ENCODE measurements at regions not wholly inside any gene's neighbourhood (a gene's known extent, or its start where the extent isn't known, plus 50 kb on each side); places are given as distances from the start of the nearest gene placed in this dataset.

DNA sequence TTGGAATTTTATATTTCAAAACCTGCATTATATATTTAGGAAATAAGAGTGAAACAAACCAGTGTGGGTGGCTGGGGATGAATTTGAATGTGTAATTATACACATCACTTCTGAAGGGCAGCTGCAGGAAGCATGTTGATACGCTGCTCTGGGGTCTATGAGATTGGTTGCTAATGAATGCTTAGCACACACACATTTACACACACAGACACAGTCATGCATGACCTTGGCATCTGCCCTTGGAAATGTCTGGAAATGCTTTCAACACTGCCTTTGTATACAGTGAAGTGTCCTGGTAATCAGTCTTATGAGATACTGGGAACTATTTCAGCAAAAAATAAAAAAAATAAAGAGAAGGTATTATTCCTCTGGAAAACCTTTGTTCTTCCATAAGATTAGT, 83.4 kb downstream of the ELOVL4 start:
- Mint-ChIP-seq H3K36me3 (no peaks in the 10 kb centered on the region), H3K9me3 (no peaks in the 10 kb centered on the region), H3K4me3 (no peak overlapping the region), H3K27me3 (ENCODE audit: low read depth) (no peaks in the 10 kb centered on the region), H3K4me1 (peaks cover 13% of the 10 kb centered on the region), H3K27ac (no peak overlapping the region)
- POLR2A ChIA-PET: no interaction called here
- no peak for ATAC-seq
- TF ChIP-seq TEAD1 (CRISPR knock-in tag; IDR thresholded peaks at IDR 0.05): no peak
- TF ChIP-seq FOXK1 (CRISPR knock-in tag; IDR thresholded peaks at IDR 0.05): no peak
- no peak for TF ChIP-seq NFYB (CRISPR knock-in tag; conservative IDR thresholded peaks at IDR 0.05; ENCODE audit: low read depth)
- no peak for TF ChIP-seq NR1H2 (CRISPR knock-in tag; IDR thresholded peaks at IDR 0.05)
- no peak for TF ChIP-seq SOX15 (CRISPR knock-in tag; IDR thresholded peaks at IDR 0.05)
- TF ChIP-seq, protein P1, sequence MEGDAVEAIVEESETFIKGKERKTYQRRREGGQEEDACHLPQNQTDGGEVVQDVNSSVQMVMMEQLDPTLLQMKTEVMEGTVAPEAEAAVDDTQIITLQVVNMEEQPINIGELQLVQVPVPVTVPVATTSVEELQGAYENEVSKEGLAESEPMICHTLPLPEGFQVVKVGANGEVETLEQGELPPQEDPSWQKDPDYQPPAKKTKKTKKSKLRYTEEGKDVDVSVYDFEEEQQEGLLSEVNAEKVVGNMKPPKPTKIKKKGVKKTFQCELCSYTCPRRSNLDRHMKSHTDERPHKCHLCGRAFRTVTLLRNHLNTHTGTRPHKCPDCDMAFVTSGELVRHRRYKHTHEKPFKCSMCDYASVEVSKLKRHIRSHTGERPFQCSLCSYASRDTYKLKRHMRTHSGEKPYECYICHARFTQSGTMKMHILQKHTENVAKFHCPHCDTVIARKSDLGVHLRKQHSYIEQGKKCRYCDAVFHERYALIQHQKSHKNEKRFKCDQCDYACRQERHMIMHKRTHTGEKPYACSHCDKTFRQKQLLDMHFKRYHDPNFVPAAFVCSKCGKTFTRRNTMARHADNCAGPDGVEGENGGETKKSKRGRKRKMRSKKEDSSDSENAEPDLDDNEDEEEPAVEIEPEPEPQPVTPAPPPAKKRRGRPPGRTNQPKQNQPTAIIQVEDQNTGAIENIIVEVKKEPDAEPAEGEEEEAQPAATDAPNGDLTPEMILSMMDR (IDR thresholded peaks at IDR 0.05): no peak
- TF ChIP-seq, protein P2, sequence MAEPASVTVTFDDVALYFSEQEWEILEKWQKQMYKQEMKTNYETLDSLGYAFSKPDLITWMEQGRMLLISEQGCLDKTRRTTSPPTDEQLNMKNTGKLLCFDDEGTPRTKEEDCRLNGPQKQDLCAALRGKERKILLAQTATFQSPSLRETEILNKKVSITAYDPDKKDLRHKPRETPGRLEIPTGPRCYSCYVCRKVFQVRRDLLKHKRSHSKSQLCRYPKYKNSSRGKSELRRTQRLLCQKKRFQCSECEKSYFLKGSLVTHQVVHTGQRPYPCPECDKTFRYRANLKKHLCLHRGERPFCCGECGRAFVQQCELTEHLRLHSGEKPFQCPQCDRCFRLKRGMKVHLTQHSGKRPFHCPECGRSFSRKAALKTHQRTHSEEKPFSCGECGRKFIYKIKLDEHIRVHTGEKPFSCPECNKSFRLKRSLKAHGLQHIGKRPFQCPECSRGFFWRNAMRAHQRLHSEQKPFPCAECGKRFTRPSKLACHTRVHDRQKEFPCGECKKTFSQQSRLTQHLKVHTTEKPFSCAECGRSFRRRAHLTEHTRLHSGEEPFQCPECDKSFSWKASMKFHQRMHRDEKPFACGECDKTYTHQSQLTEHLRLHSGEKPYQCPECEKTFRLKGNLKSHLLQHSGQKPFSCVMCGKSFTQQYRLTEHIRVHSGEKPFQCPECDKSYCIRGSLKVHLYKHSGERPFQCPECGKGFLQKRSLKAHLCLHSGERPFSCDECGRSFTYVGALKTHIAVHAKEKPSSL (CRISPR knock-in tag; conservative IDR thresholded peaks at IDR 0.05): no peak
- TF ChIP-seq ZNF317 (CRISPR knock-in tag; IDR thresholded peaks at IDR 0.05; ENCODE audit: borderline replicate concordance, low read depth): no peak
- TF ChIP-seq, protein P3, sequence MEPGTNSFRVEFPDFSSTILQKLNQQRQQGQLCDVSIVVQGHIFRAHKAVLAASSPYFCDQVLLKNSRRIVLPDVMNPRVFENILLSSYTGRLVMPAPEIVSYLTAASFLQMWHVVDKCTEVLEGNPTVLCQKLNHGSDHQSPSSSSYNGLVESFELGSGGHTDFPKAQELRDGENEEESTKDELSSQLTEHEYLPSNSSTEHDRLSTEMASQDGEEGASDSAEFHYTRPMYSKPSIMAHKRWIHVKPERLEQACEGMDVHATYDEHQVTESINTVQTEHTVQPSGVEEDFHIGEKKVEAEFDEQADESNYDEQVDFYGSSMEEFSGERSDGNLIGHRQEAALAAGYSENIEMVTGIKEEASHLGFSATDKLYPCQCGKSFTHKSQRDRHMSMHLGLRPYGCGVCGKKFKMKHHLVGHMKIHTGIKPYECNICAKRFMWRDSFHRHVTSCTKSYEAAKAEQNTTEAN (CRISPR knock-in tag; IDR thresholded peaks at IDR 0.05): no peak
- TF ChIP-seq, protein P4, sequence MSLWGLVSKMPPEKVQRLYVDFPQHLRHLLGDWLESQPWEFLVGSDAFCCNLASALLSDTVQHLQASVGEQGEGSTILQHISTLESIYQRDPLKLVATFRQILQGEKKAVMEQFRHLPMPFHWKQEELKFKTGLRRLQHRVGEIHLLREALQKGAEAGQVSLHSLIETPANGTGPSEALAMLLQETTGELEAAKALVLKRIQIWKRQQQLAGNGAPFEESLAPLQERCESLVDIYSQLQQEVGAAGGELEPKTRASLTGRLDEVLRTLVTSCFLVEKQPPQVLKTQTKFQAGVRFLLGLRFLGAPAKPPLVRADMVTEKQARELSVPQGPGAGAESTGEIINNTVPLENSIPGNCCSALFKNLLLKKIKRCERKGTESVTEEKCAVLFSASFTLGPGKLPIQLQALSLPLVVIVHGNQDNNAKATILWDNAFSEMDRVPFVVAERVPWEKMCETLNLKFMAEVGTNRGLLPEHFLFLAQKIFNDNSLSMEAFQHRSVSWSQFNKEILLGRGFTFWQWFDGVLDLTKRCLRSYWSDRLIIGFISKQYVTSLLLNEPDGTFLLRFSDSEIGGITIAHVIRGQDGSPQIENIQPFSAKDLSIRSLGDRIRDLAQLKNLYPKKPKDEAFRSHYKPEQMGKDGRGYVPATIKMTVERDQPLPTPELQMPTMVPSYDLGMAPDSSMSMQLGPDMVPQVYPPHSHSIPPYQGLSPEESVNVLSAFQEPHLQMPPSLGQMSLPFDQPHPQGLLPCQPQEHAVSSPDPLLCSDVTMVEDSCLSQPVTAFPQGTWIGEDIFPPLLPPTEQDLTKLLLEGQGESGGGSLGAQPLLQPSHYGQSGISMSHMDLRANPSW (CRISPR knock-in tag; conservative IDR thresholded peaks at IDR 0.05; ENCODE audit: low read depth): no peak
- TF ChIP-seq, protein P5, sequence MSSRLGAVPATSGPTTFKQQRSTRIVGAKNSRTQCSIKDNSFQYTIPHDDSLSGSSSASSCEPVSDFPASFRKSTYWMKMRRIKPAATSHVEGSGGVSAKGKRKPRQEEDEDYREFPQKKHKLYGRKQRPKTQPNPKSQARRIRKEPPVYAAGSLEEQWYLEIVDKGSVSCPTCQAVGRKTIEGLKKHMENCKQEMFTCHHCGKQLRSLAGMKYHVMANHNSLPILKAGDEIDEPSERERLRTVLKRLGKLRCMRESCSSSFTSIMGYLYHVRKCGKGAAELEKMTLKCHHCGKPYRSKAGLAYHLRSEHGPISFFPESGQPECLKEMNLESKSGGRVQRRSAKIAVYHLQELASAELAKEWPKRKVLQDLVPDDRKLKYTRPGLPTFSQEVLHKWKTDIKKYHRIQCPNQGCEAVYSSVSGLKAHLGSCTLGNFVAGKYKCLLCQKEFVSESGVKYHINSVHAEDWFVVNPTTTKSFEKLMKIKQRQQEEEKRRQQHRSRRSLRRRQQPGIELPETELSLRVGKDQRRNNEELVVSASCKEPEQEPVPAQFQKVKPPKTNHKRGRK (CRISPR knock-in tag; IDR thresholded peaks at IDR 0.05; ENCODE audit: borderline replicate concordance): no peak
- TF ChIP-seq FOXP1 (CRISPR knock-in tag; IDR thresholded peaks at IDR 0.05; ENCODE audit: borderline replicate concordance): no peak
- TF ChIP-seq, protein P6, sequence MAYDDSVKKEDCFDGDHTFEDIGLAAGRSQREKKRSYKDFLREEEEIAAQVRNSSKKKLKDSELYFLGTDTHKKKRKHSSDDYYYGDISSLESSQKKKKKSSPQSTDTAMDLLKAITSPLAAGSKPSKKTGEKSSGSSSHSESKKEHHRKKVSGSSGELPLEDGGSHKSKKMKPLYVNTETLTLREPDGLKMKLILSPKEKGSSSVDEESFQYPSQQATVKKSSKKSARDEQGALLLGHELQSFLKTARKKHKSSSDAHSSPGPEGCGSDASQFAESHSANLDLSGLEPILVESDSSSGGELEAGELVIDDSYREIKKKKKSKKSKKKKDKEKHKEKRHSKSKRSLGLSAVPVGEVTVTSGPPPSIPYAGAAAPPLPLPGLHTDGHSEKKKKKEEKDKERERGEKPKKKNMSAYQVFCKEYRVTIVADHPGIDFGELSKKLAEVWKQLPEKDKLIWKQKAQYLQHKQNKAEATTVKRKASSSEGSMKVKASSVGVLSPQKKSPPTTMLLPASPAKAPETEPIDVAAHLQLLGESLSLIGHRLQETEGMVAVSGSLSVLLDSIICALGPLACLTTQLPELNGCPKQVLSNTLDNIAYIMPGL (CRISPR knock-in tag; IDR thresholded peaks at IDR 0.05): no peak
- no peak for TF ChIP-seq ETV6 (CRISPR knock-in tag; IDR thresholded peaks at IDR 0.05)
- DNase-seq (ENCODE audit: low spot score): no peak
- CTCF ChIA-PET: interaction anchor here (2.3 kb wide), 1 partner anchor 86 kb away, joined by 7 read pairs; no protein-coding TSS in a partner anchor
